NAMALWA (cell line): ENCODE measurements at regions not wholly inside any gene's neighbourhood (a gene's known extent, or its start where the extent isn't known, plus 50 kb on each side); places are given as distances from the start of the nearest gene placed in this dataset.

Experiments used
- DNase-seq: peaks from one replicate; pipeline ENCODE4 v3.0.0-alpha.2; 2015; ENCODE audit warnings: low spot score

- DNase-seq, result no peak
These were observed 239.1 kb downstream of the ASXL3 start for GRCh38 chr18:33817096-33817495.

- no peak for DNase-seq
These were observed 236.5 kb downstream of the ASXL3 start for GRCh38 chr18:33814546-33814945.

GRCh38 chr18:33812186-33812585 lies 234.2 kb downstream of the ASXL3 start:
- no peak for DNase-seq

- DNase-seq, result no peak
These were observed 227.6 kb downstream of the ASXL3 start for GRCh38 chr18:33805592-33805991.

GRCh38 chr18:33804258-33804657 lies 226.2 kb downstream of the ASXL3 start:
- peak; percentile 10 for DNase-seq

GRCh38 chr18:33803636-33804035 lies 225.6 kb downstream of the ASXL3 start:
- DNase-seq, result no peak

GRCh38 chr18:33802955-33803354 lies 224.9 kb downstream of the ASXL3 start:
- DNase-seq, result peak; percentile 37
